22Rv1 (cell line): ENCODE measurements at regions not wholly inside any gene's neighbourhood (a gene's known extent, or its start where the extent isn't known, plus 50 kb on each side); places are given as distances from the start of the nearest gene placed in this dataset.

Experiments used
- H3K27ac ChIP-seq: fragments of 450-650 bp; 2 replicates; pipeline ENCODE4 v1.5.1; 2017
- ZFX ChIP-seq: fragments of 450-650 bp; IDR thresholded peaks from 2 replicates; pipeline ENCODE4 v1.6.1; 2017; ENCODE audit warnings: antibody characterized with exemption, borderline replicate concordance
- TF ChIP-seq, protein P1 (sequence below): fragments of 450-650 bp; IDR thresholded peaks from 2 replicates; pipeline ENCODE4 v1.5.1; 2017; ENCODE audit warnings: mild to moderate bottlenecking

DNA sequence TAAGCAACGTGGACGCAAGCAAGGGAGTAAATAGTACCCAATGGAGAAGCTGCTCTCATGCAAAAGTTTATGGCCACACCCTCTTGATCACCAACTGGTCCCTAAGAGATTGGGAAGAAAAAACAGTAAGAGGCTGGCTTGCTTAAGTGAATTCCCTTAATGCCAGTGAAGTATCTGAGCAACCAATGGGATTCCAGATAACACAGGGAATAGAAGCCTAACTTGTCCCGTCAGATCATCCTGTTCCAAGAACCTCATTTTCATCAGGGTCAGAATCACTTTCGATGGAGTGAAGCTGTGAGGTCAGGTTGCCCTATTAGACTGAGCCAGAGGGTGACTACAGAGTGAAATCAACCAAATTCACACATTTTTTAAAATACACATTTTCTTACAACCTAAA lies 104.3 kb downstream of the CD47 start:
- no peak for TF ChIP-seq ZFX
- TF ChIP-seq, protein P1, sequence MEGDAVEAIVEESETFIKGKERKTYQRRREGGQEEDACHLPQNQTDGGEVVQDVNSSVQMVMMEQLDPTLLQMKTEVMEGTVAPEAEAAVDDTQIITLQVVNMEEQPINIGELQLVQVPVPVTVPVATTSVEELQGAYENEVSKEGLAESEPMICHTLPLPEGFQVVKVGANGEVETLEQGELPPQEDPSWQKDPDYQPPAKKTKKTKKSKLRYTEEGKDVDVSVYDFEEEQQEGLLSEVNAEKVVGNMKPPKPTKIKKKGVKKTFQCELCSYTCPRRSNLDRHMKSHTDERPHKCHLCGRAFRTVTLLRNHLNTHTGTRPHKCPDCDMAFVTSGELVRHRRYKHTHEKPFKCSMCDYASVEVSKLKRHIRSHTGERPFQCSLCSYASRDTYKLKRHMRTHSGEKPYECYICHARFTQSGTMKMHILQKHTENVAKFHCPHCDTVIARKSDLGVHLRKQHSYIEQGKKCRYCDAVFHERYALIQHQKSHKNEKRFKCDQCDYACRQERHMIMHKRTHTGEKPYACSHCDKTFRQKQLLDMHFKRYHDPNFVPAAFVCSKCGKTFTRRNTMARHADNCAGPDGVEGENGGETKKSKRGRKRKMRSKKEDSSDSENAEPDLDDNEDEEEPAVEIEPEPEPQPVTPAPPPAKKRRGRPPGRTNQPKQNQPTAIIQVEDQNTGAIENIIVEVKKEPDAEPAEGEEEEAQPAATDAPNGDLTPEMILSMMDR, result no peak
- H3K27ac ChIP-seq, result no peak overlapping the region

DNA sequence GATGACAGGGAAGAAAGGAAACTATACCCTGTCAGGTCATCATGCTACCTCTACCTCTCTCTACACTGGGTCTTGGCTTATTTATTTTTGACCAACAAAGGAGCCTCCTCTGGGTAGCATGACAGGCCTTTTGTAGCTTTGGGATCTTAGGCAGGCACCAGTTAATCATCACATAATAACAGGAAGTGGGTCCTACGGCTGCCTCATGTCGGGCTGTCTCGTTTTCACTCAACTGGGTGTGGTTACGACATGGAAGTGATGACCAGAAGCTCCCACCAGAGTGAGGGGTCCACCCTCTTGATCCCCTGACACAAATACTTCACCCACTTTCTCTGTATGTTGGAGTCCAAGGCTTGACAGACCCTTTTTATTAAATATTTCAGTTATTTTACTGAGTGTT lies 105.3 kb downstream of the CD47 start:
- H3K27ac ChIP-seq, result no peak overlapping the region
- no peak for TF ChIP-seq ZFX
- TF ChIP-seq, protein P1, result no peak

DNA sequence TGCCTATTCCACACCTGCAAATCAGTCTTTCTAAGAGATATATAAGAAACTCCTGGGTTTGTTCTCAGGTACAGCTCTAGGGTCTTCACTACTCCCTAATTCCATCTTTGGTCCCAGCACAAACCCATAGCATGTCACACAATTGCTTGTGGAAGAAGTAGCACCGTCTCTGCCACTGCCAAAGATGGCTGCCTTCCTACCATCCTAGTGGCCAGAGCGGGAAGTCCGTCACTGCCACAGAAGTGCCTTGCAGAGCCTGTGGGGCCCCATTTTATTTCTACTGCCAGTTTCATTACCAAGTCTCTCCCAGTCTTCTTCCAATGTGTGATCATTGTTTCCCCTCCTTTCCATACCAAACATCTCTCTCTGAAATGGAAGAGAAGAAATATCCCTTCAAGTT lies 107.6 kb downstream of the CD47 start:
- TF ChIP-seq ZFX, result no peak
- TF ChIP-seq, protein P1, result no peak
- no peak overlapping the region for H3K27ac ChIP-seq

DNA sequence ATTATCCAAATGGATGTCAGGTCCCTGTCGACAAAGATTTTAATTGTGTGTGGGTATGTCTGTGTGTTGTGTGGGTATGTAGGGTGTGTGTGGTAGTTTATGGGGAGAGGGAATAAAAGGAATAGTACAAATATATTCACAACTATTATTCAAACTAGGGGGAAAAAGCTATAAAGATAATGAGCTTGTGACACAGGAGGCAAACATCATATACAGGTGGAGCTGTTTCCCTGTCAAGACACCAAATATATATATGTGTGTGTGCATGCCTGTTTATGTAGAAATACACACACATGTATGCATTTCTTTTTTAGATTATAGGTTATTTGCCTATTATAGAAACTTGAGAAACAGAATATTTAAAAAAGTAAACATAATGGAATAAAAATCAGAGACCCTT lies 108.7 kb downstream of the CD47 start:
- no peak overlapping the region for H3K27ac ChIP-seq
- no peak for TF ChIP-seq ZFX
- TF ChIP-seq, protein P1, result no peak

DNA sequence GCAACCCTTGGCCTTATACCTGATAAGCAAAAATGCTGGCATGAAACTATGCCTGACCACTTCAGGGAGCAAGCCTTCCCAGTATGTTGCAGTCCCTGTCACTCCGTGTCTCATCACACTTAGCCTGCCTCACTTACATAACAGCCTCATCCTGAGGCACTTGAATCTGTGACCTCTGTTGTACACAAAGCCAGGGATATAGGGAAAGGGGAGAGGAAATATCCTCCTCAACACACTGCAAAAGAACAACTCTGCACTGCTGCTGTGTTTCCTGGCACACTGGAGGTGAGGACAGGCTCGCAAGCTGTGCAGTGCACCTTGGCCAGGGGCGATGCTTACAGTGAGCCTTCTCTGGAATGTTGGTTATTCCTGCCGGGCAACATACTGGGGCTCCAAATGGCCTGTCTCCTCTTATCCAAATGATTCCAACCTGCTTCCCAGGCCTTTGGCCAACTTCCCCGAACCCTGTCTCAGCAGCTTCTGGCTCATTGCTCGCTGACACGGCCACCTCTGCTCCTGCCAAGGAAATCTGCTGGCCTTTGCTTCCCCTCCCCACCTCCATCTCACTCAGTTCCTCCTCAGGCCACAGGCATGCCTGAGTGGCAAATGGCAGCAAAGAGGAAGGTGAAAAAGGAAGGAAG lies 109.2 kb downstream of the CD47 start:
- TF ChIP-seq, protein P1, result no peak
- no peak for TF ChIP-seq ZFX
- no peak overlapping the region for H3K27ac ChIP-seq

DNA sequence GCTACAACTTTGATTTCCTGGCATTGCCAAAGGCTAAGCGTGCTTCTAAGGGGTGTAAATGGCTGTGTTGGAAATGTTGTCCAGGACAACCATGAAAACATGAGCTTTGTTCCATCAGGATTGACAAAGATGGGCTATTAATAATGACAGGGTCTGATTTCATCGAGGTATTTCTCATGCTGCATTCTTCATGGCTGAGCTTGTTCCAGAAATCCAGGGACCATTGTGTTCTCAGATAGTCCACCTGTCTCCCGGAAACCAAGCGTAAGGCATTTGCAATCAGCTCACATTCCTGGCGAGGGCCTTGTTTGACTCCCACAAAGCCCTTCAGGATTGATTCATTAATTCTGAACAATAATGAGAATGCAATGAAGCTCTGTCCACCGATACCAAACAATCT lies 111.3 kb downstream of the CD47 start:
- no peak overlapping the region for H3K27ac ChIP-seq
- no peak for TF ChIP-seq ZFX
- TF ChIP-seq, protein P1, result no peak

DNA sequence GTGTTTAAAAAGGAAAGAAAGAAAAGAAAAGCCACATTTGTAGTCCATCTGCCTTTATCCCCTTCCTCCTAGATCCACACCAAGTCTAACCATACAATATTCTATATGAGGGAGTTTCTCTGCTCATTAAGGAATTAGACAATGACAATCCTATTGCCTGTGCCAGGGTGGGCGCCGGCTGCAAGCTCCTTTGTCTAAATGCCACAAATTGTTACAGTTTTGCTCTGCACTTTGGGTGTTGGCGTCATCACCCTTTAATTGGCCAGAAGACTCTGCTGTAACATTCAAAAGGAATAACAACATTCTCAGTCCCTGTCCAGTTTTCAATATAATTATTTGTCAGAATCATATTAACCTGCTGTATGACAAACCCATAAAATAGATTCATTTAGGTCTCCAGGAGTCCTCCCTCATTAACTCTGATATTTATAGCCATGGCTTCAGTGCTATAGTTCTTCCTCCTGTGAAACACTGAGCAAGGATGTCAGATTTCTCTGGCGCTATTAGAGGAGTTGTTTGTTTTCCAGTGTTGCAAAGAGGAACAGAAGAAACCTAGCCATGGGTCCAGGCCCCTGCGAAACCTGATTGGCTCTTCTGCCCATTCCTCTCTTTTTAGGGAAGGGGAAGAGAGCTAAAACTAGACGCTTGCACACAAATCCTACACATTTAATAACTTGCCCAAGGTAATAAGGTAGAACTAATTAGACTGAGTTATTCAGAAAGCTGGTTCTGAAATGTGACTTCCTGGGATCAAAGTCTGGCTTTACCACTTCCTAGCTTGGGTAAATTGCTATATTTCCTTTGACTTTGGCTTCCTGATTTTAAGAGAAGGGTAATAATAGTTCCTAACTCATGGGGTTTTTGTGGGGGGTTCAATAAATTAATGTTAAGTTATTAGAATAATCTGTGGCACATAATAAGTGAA lies 112.4 kb downstream of the CD47 start:
- TF ChIP-seq, protein P1, result no peak
- no peak for TF ChIP-seq ZFX
- H3K27ac ChIP-seq, result no peak overlapping the region
